ENCODE measurements at regions not wholly inside any gene's neighbourhood (a gene's known extent, or its start where the extent isn't known, plus 50 kb on each side); places are given as distances from the start of the nearest gene placed in this dataset.

- H3K9me1 ChIP-seq (ENCODE audit: control insufficient read depth, extremely low read depth, insufficient read depth, low read length): no peaks in the 10 kb centered on the region
- H2AFZ ChIP-seq (ENCODE audit: control insufficient read depth, low read length): no peak overlapping the region
- H3K79me2 ChIP-seq (ENCODE audit: control insufficient read depth, insufficient read depth, low read length): no peaks in the 10 kb centered on the region
- no peak for TF ChIP-seq EZH2 (IDR thresholded peaks at IDR 0.05; ENCODE audit: low read length)
- no peak for TF ChIP-seq CTCF (optimal IDR thresholded peaks at IDR 0.05 in 1 of 3, IDR thresholded peaks at IDR 0.05 in 1 of 3, conservative IDR thresholded peaks at IDR 0.05 in 1 of 3; ENCODE audit: extremely low read depth in 1 of 3, insufficient read depth in 2 of 3, low read length in 3 of 3)
- no peaks in the 10 kb centered on the region for H3K36me3 ChIP-seq (ENCODE audit: control insufficient read depth in 2 of 2, extremely low read depth in 1 of 2, insufficient read depth in 2 of 2, low read length in 2 of 2)
- dilution Hi-C loops (cut with MboI; ENCODE audit: extremely low pct_ligation_motif_present, low sequenced_read_pairs): no loop called here
- no peak overlapping the region for H3K4me2 ChIP-seq (ENCODE audit: control insufficient read depth, extremely low read depth, insufficient read depth, low read depth, low read length)
- H3K9me3 ChIP-seq (ENCODE audit: control insufficient read depth, low read depth, low read length): no peaks in the 10 kb centered on the region
- H4K20me1 ChIP-seq (ENCODE audit: control insufficient read depth, extremely low read depth, insufficient read depth, low read length): no peaks in the 10 kb centered on the region
- DNase-seq (ENCODE audit: low read depth, low spot score) (no peak), FAIRE-seq (no peak)
- H3K4me3 ChIP-seq (ENCODE audit: control insufficient read depth in 2 of 3, extremely low read depth in 1 of 3, insufficient read depth in 2 of 3, low read depth in 1 of 3, low read length in 3 of 3): no peak overlapping the region
- no peaks in the 10 kb centered on the region for H3K4me1 ChIP-seq (ENCODE audit: control insufficient read depth, extremely low read depth, insufficient read depth, low read length)
- H3K27me3 ChIP-seq (ENCODE audit: control insufficient read depth, extremely low read depth, insufficient read depth, low read length): no peaks in the 10 kb centered on the region
- no peak overlapping the region for H3K9ac ChIP-seq (ENCODE audit: control insufficient read depth, extremely low read depth, insufficient read depth, low read length)
- H3K27ac ChIP-seq (ENCODE audit: control insufficient read depth, insufficient read depth, low read length): no peak overlapping the region
Measured at GRCh38 chr5:93875693-93876092, 134.3 kb upstream of the POU5F2 start.

GRCh38 chr5:93874491-93874890, 133.1 kb upstream of the POU5F2 start:
- H3K9me3 ChIP-seq (ENCODE audit: control insufficient read depth, low read depth, low read length): no peaks in the 10 kb centered on the region
- FAIRE-seq: no peak
- H3K4me1 ChIP-seq (ENCODE audit: control insufficient read depth, extremely low read depth, insufficient read depth, low read length): no peaks in the 10 kb centered on the region
- no peak overlapping the region for H2AFZ ChIP-seq (ENCODE audit: control insufficient read depth, low read length)
- no peak overlapping the region for H3K4me2 ChIP-seq (ENCODE audit: control insufficient read depth, extremely low read depth, insufficient read depth, low read depth, low read length)
- no peaks in the 10 kb centered on the region for H3K36me3 ChIP-seq (ENCODE audit: control insufficient read depth in 2 of 2, extremely low read depth in 1 of 2, insufficient read depth in 2 of 2, low read length in 2 of 2)
- no peaks in the 10 kb centered on the region for H3K9me1 ChIP-seq (ENCODE audit: control insufficient read depth, extremely low read depth, insufficient read depth, low read length)
- H4K20me1 ChIP-seq (ENCODE audit: control insufficient read depth, extremely low read depth, insufficient read depth, low read length): no peaks in the 10 kb centered on the region
- no peak overlapping the region for H3K27ac ChIP-seq (ENCODE audit: control insufficient read depth, insufficient read depth, low read length)
- H3K4me3 ChIP-seq (ENCODE audit: control insufficient read depth in 2 of 3, extremely low read depth in 1 of 3, insufficient read depth in 2 of 3, low read depth in 1 of 3, low read length in 3 of 3): no peak overlapping the region
- dilution Hi-C loops (cut with MboI; ENCODE audit: extremely low pct_ligation_motif_present, low sequenced_read_pairs): no loop called here
- no peaks in the 10 kb centered on the region for H3K27me3 ChIP-seq (ENCODE audit: control insufficient read depth, extremely low read depth, insufficient read depth, low read length)
- no peak overlapping the region for H3K9ac ChIP-seq (ENCODE audit: control insufficient read depth, extremely low read depth, insufficient read depth, low read length)
- no peaks in the 10 kb centered on the region for H3K79me2 ChIP-seq (ENCODE audit: control insufficient read depth, insufficient read depth, low read length)
- no peak for TF ChIP-seq CTCF (optimal IDR thresholded peaks at IDR 0.05 in 1 of 3, IDR thresholded peaks at IDR 0.05 in 1 of 3, conservative IDR thresholded peaks at IDR 0.05 in 1 of 3; ENCODE audit: extremely low read depth in 1 of 3, insufficient read depth in 2 of 3, low read length in 3 of 3)
- TF ChIP-seq EZH2 (IDR thresholded peaks at IDR 0.05; ENCODE audit: low read length): no peak
- DNase-seq (ENCODE audit: low read depth, low spot score): no peak

All from keratinocyte (primary cell).